Stimulated activated naive B cell treated with anti-CD40 and anti-IgM and Interleukin-4, amounts not matched to agents 10 μg/mL and 1 μg/mL and 100 μg/mL, for 72 hours (primary cell): ENCODE measurements at regions not wholly inside any gene's neighbourhood (a gene's known extent, or its start where the extent isn't known, plus 50 kb on each side); places are given as distances from the start of the nearest gene placed in this dataset.

Experiments
- ATAC-seq, 2 donors: fragments of 150-1000 bp; cut with Tn5 transposase; replicated peaks; 2 replicates each; pipeline ENCODE4 v1.10.0; 2021; ENCODE audit warnings: moderate library complexity in 1 of 2
- DNase-seq: peaks from one replicate; pipeline ENCODE4 v3.0.0; 2021
- H3K27ac Mint-ChIP-seq: one replicate; pipeline ENCODE4 v1.8.0; 2022; ENCODE audit warnings: mild to moderate bottlenecking, mixed read lengths
- H3K27me3 Mint-ChIP-seq, 2 donors: one replicate each; pipeline ENCODE4 v1.8.0; 2022; ENCODE audit warnings: mixed read lengths in 2 of 2
- H3K36me3 Mint-ChIP-seq, 2 donors: one replicate each; pipeline ENCODE4 v1.8.0; 2022; ENCODE audit warnings: mixed read lengths in 2 of 2, mild to moderate bottlenecking in 1 of 2
- H3K4me1 Mint-ChIP-seq, 2 donors: one replicate each; pipeline ENCODE4 v1.8.0; 2022; ENCODE audit warnings: mixed read lengths in 2 of 2, mild to moderate bottlenecking in 1 of 2
- H3K4me3 Mint-ChIP-seq, 2 donors: one replicate each; pipeline ENCODE4 v1.8.0; 2022; ENCODE audit warnings: mild to moderate bottlenecking in 2 of 2, mixed read lengths in 2 of 2, moderate library complexity in 1 of 2
- H3K9me3 Mint-ChIP-seq, 2 donors: one replicate each; pipeline ENCODE4 v1.8.0; 2022; ENCODE audit warnings: mixed read lengths in 2 of 2, mild to moderate bottlenecking in 1 of 2

DNA sequence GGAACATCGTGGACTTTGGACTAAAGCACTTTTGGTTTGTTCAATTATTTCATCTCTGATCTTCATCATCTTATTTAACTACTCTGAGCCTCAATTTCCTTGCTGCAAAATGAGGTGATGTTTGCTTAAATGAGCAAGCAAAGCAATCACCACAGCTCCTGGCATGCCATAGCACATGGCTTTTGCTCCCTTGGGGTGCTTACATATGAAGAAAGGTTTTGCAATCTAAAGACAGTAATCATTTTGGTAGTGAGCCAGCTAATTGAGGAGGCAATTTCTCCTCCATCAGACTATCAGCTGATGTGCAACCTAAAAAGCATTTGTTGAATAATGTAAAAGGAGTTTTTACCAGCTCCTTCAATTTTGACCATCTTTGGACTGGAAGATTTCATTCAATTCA is 68.8 kb upstream of the KCNJ15 start:
- no peak overlapping the region for H3K4me3 Mint-ChIP-seq
- H3K36me3 Mint-ChIP-seq: no peaks in the 10 kb centered on the region
- ATAC-seq (no peak), DNase-seq (no peak)
- no peaks in the 10 kb centered on the region for H3K27me3 Mint-ChIP-seq
- no peaks in the 10 kb centered on the region for H3K4me1 Mint-ChIP-seq
- peaks cover 4 to 11% of the 10 kb centered on the region in 2 donors for H3K9me3 Mint-ChIP-seq
- no peak overlapping the region for H3K27ac Mint-ChIP-seq

DNA sequence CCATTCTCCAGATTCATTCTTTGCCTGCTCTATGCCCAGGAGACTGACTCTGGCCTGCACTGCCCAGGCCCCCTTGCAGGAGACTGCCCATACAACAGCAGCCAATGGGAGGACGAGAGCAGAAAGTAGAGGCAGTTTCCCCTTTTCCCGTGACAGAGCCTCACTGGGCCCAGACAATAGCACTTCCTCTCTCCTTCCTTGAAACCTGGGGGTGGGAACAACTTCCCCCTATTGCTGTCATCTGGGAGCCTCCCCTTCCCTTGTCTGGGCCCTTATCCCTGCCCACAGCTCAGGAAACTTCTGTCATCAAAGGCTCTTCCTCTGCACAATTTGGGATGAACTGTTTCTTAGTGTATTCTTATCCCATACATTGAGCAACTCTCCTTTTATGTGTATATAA is 60.8 kb upstream of the KCNJ15 start:
- Mint-ChIP-seq H3K36me3 (no peaks in the 10 kb centered on the region), H3K9me3 (peaks cover 9 to 12% of the 10 kb centered on the region in 2 donors), H3K27me3 (peaks cover 5 to 13% of the 10 kb centered on the region in 2 donors), H3K27ac (no peak overlapping the region), H3K4me3 (no peak overlapping the region), H3K4me1 (no peaks in the 10 kb centered on the region)
- DNase-seq (no peak), ATAC-seq (no peak)

GRCh38 chr21:38202811-38203210 is 54.0 kb upstream of the KCNJ15 start:
- Mint-ChIP-seq H3K27me3 (peaks cover 15 to 47% of the 10 kb centered on the region in 2 donors), H3K9me3 (peaks cover 0 to 3% of the 10 kb centered on the region in 2 donors), H3K36me3 (no peaks in the 10 kb centered on the region), H3K4me1 (no peaks in the 10 kb centered on the region), H3K4me3 (no peak overlapping the region), H3K27ac (no peak overlapping the region)
- ATAC-seq (no peak), DNase-seq (no peak)

DNA sequence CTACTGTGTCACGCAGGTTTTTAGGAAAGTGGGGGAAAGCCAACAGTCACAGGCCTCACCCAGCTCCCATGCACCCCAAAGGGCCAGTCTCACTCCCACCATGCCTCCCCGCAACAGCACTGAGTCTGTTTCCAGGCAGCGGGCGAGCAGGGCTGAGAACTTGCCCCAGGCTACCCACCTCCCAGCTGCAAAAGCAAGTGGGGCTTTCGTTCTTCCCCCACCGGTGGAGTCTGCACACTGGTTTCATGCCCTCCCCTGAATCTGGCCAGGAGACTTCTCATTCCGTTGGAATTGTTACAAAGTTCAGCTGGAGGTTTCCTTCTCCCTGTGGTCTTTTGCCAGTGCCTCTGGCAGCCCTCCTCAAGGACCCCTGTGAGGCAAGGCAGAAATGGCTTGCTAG is 53.6 kb upstream of the KCNJ15 start:
- Mint-ChIP-seq H3K27ac (no peak overlapping the region), H3K27me3 (peaks cover 15 to 50% of the 10 kb centered on the region in 2 donors), H3K36me3 (no peaks in the 10 kb centered on the region)

DNA sequence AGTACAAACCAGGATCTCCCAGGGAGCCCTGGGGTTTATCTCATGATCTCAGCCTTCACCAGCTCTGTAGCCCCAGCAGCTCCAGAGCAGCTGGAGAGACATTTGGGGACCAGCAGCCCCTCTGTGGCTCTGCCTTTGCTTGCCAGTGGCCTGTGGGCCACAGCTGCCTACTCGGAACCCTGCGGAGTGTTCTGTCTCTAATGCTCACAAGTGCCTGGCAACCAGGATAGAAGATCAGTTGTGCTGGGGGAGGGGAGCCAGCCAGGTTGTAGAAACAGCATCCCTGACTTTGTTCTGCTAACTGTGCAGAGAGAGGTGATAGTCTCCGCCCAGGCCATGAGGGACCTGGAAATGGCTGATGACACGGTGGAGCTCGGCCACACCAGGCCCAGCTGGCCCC is 50.9 kb upstream of the KCNJ15 start:
- H3K9me3 Mint-ChIP-seq: no peaks in the 10 kb centered on the region
- no peaks in the 10 kb centered on the region for H3K36me3 Mint-ChIP-seq
- DNase-seq: no peak
- no peak overlapping the region for H3K4me3 Mint-ChIP-seq
- no peak overlapping the region for H3K27ac Mint-ChIP-seq
- no peaks in the 10 kb centered on the region for H3K4me1 Mint-ChIP-seq
- no peak for ATAC-seq
- H3K27me3 Mint-ChIP-seq: peaks cover 23 to 56% of the 10 kb centered on the region in 2 donors

More for the DNA sequence above, 53.6 kb upstream of the KCNJ15 start:
- ATAC-seq (no peak), DNase-seq (no peak)
- Mint-ChIP-seq H3K4me3 (no peak overlapping the region), H3K9me3 (no peaks in the 10 kb centered on the region), H3K4me1 (no peaks in the 10 kb centered on the region)

DNA sequence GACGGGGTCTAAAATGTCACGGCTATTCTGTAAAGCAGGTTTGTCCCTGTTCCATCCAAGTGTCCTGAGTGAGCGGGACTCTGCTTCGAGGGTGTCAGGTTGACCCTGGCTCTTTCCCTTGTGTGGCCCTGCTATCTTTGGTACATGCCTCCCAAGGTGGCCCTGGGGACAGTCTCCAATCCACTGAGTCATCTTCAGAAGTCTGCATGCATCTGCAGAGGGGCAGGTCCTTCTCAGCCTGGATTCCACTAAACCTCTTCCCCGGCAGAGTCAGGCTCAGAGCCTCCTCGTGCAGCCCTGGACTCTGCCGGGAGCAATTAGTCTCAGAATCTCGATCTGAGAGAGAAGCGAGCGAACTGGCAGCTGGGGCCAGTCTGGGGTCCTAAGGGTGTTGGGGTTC is 50.1 kb upstream of the KCNJ15 start:
- Mint-ChIP-seq H3K36me3 (no peaks in the 10 kb centered on the region), H3K27me3 (peaks cover 24 to 57% of the 10 kb centered on the region in 2 donors), H3K27ac (no peak overlapping the region), H3K9me3 (no peaks in the 10 kb centered on the region), H3K4me3 (no peak overlapping the region), H3K4me1 (no peaks in the 10 kb centered on the region)
- ATAC-seq: no peak
- DNase-seq: no peak
